ENCODE measurements at regions not wholly inside any gene's neighbourhood (a gene's known extent, or its start where the extent isn't known, plus 50 kb on each side); places are given as distances from the start of the nearest gene placed in this dataset.

GRCh38 chr1:60390593-60391282 lies 317.2 kb upstream of the C1orf87 start:
- DNase-seq (no peak), FAIRE-seq (no peak)
- intact Hi-C loops (cut with DNase I) = no loop called here
- H3K4me3 ChIP-seq (ENCODE audit: low read length in 3 of 3) = no peak overlapping the region
- no peaks in the 10 kb centered on the region for H3K36me3 ChIP-seq (ENCODE audit: control insufficient read depth in 2 of 3, insufficient read depth in 3 of 3, low read length in 3 of 3)
- no peak overlapping the region for H3K27ac ChIP-seq (ENCODE audit: low read depth in 2 of 2, low read length in 2 of 2)
- no peaks in the 10 kb centered on the region for H3K9me3 ChIP-seq (ENCODE audit: control insufficient read depth in 2 of 3, insufficient read depth in 1 of 3, low read length in 3 of 3)
- no peaks in the 10 kb centered on the region for H3K27me3 ChIP-seq (ENCODE audit: control insufficient read depth, insufficient read depth, low read length)
- H3K9ac ChIP-seq (ENCODE audit: low read length in 3 of 3) = no peak overlapping the region
- no peaks in the 10 kb centered on the region for H3K4me1 ChIP-seq (ENCODE audit: control insufficient read depth in 2 of 3, insufficient read depth in 2 of 3, low read depth in 1 of 3, low read length in 3 of 3)
- TF ChIP-seq, protein P1, sequence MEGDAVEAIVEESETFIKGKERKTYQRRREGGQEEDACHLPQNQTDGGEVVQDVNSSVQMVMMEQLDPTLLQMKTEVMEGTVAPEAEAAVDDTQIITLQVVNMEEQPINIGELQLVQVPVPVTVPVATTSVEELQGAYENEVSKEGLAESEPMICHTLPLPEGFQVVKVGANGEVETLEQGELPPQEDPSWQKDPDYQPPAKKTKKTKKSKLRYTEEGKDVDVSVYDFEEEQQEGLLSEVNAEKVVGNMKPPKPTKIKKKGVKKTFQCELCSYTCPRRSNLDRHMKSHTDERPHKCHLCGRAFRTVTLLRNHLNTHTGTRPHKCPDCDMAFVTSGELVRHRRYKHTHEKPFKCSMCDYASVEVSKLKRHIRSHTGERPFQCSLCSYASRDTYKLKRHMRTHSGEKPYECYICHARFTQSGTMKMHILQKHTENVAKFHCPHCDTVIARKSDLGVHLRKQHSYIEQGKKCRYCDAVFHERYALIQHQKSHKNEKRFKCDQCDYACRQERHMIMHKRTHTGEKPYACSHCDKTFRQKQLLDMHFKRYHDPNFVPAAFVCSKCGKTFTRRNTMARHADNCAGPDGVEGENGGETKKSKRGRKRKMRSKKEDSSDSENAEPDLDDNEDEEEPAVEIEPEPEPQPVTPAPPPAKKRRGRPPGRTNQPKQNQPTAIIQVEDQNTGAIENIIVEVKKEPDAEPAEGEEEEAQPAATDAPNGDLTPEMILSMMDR (IDR thresholded peaks at IDR 0.05; ENCODE audit: borderline replicate concordance, extremely low read depth, insufficient read depth) = no peak

DNA sequence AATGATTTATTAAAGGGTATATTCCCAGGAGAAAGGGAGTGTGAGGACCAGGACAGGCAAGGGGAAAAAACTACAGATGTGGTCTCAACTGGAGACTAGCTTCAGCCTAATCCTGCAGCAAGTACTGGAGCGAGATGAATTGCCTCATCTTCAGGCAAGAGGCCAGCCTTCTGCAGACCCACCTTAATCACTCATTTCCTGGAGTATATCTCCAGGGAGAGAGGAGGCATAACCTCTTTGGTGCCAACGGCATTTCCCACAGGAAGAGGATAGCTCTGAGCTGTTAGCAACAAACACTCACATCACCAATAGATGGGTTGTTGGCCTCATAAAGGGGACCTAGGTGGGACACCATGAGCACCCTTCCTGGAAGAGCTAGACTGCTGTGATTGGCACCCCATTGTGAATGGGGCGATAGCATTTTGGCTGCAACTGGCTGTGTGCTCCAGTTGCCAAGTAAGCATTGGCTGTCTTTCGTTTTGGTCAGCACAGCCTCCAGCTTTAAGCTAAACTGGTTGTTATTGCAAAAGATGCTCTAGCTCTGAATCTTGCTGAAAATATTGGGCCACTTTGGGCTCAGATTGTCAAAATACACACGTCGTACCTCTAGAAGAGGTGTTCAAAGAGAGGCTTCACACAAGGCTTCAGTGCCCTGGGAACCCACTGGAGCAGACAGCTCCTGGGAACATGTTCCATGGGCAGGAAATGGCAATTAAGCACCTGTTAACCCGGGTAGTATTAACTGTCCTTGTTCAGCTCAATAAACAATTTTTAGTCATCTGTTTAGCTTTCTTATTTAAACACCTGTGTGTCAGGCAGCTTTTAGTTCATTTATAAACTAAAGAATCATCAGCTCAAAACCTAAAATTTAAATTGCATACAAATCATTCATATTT lies 314.8 kb upstream of the C1orf87 start:
- DNase-seq (no peak), FAIRE-seq (no peak)
- no peaks in the 10 kb centered on the region for H3K27me3 ChIP-seq (ENCODE audit: control insufficient read depth, insufficient read depth, low read length)
- no peak overlapping the region for H3K9ac ChIP-seq (ENCODE audit: low read length in 3 of 3)
- intact Hi-C loops (cut with DNase I) = no loop called here
- no peaks in the 10 kb centered on the region for H3K36me3 ChIP-seq (ENCODE audit: control insufficient read depth in 2 of 3, insufficient read depth in 3 of 3, low read length in 3 of 3)
- no peak overlapping the region for H3K27ac ChIP-seq (ENCODE audit: low read depth in 2 of 2, low read length in 2 of 2)
- no peaks in the 10 kb centered on the region for H3K4me1 ChIP-seq (ENCODE audit: control insufficient read depth in 2 of 3, insufficient read depth in 2 of 3, low read depth in 1 of 3, low read length in 3 of 3)
- TF ChIP-seq, protein P1 (IDR thresholded peaks at IDR 0.05; ENCODE audit: borderline replicate concordance, extremely low read depth, insufficient read depth) = no peak
- no peaks in the 10 kb centered on the region for H3K9me3 ChIP-seq (ENCODE audit: control insufficient read depth in 2 of 3, insufficient read depth in 1 of 3, low read length in 3 of 3)
- H3K4me3 ChIP-seq (ENCODE audit: low read length in 3 of 3) = no peak overlapping the region

GRCh38 chr1:60387175-60387574 lies 313.6 kb upstream of the C1orf87 start:
- Histone ChIP-seq H3K9me3 (ENCODE audit: control insufficient read depth in 2 of 3, insufficient read depth in 1 of 3, low read length in 3 of 3) (no peaks in the 10 kb centered on the region), H3K9ac (ENCODE audit: low read length in 3 of 3) (no peak overlapping the region), H3K4me3 (ENCODE audit: low read length in 3 of 3) (no peak overlapping the region), H3K27me3 (ENCODE audit: control insufficient read depth, insufficient read depth, low read length) (no peaks in the 10 kb centered on the region), H3K36me3 (ENCODE audit: control insufficient read depth in 2 of 3, insufficient read depth in 3 of 3, low read length in 3 of 3) (no peaks in the 10 kb centered on the region), H3K4me1 (ENCODE audit: control insufficient read depth in 2 of 3, insufficient read depth in 2 of 3, low read depth in 1 of 3, low read length in 3 of 3) (no peaks in the 10 kb centered on the region), H3K27ac (ENCODE audit: low read depth in 2 of 2, low read length in 2 of 2) (no peak overlapping the region)
- DNase-seq (no peak), FAIRE-seq (no peak)
- intact Hi-C loops (cut with DNase I) = no loop called here
- TF ChIP-seq, protein P1 (IDR thresholded peaks at IDR 0.05; ENCODE audit: borderline replicate concordance, extremely low read depth, insufficient read depth) = no peak
